Ovary (tissue), 7 donors: ENCODE measurements at regions not wholly inside any gene's neighbourhood (a gene's known extent, or its start where the extent isn't known, plus 50 kb on each side); places are given as distances from the start of the nearest gene placed in this dataset.

Experiments used
- DNase-seq, 5 donors: peaks; one replicate each; pipeline ENCODE4 v3.0.0-alpha.2; 2019 to 2020
- H3K27ac ChIP-seq, 2 donors: fragments of 200-600 bp; one replicate each; pipeline versions ENCODE4 v1.5.1 to v1.8.0; 2019 to 2022
- H3K27me3 ChIP-seq: fragments of 200-600 bp; one replicate; pipeline ENCODE4 v1.8.0; 2022
- H3K36me3 ChIP-seq: fragments of 200-600 bp; sonication (generic); one replicate; pipeline ENCODE4 v1.5.1; 2019
- H3K4me1 ChIP-seq: one replicate; pipeline ENCODE4 v1.8.1; 2013; ENCODE audit warnings: mild to moderate bottlenecking, moderate library complexity; ENCODE audit not compliant: insufficient read depth
- H3K4me3 ChIP-seq: fragments of 200-600 bp; sonication (generic); one replicate; pipeline ENCODE4 v1.5.1; 2017
- H3K9me3 ChIP-seq, 2 donors: fragments of 200-600 bp in 1 of 2; sonication (generic) in 1 of 2; one replicate each; pipeline versions ENCODE4 v1.5.1 to v1.8.1; 2013 to 2019; ENCODE audit warnings: mild to moderate bottlenecking in 1 of 2, moderate library complexity in 1 of 2
- CTCF ChIP-seq, 3 donors: fragments of 450-650 bp in 2 of 3; fragments of 200-600 bp in 1 of 3; IDR thresholded peaks; one replicate each; pipeline versions ENCODE4 v1.5.1 to v1.8.0; 2016 to 2022; ENCODE audit warnings: antibody characterized with exemption in 3 of 3, mild to moderate bottlenecking in 1 of 3
- EP300 ChIP-seq: sonication (generic); formaldehyde crosslinking; IDR thresholded peaks from one replicate; pipeline ENCODE4 v1.6.1; 2017; ENCODE audit warnings: antibody characterized with exemption
- POLR2A ChIP-seq: fragments of 450-650 bp; IDR thresholded peaks from one replicate; pipeline ENCODE4 v1.6.1; 2017; ENCODE audit warnings: antibody characterized with exemption, mild to moderate bottlenecking, moderate library complexity
- WGBS, 3 donors: extraction: QIAGEN DNeasy Blood & Tissue Kit in 1 of 3; methylation state at CpG; one replicate each; pipeline versions ENCODE4 v1.1.5 to v1.1.7; 2013 to 2017; 5-methylcytosine and 5-hydroxymethylcytosine counted together
- intact Hi-C, 4 donors: fragments of 100-400 bp; cut with DNase I; formaldehyde crosslinking; loops; one replicate each; pipeline versions ENCODE4 v1.11.0 to v1.15.1; 2022 to 2023
- donor health status: DM: no; HTN: no; CAD: no; lungs with moderate emphysema.
- donor health status: DM: no; HTN: no; CAD: no.
- donor health status: Bipolar disorder and iron deficiency.
- donor health status: DM: no; HTN: no; CAD: no.
- donor health status: DM: yes; HTN: yes; CAD: no.

GRCh38 chr6:148273962-148274752 lies 68.5 kb upstream of the SASH1 start:
- Histone ChIP-seq H3K27me3 (no peaks in the 10 kb centered on the region), H3K4me1 (peaks cover 2% of the 10 kb centered on the region), H3K36me3 (no peaks in the 10 kb centered on the region), H3K4me3 (no peak overlapping the region), H3K27ac (no peak overlapping the region), H3K9me3 (no peaks in the 10 kb centered on the region)
- no peak for DNase-seq
- intact Hi-C loops = no loop called here
- WGBS, 3 donors = 92 to 95% (median 94%) methylated on average over 5 of the region's 5 CpGs
- TF ChIP-seq POLR2A (no peak), EP300 (no peak), CTCF (IDR thresholded peaks at IDR 0.05) (no peak)

- H3K27ac ChIP-seq = no peak overlapping the region
- WGBS, 3 donors = 90 to 93% (median 92%) methylated on average over 2 of the region's 2 CpGs
Measured at GRCh38 chr6:148274809-148275208, 67.8 kb upstream of the SASH1 start.

GRCh38 chr6:148285205-148285604 lies 57.4 kb upstream of the SASH1 start:
- WGBS, 3 donors = 88 to 98% (median 95%) methylated on average over 2 of the region's 2 CpGs
- H3K4me1 ChIP-seq = no peaks in the 10 kb centered on the region
- intact Hi-C loops = no loop called here
- H3K36me3 ChIP-seq = no peaks in the 10 kb centered on the region
- TF ChIP-seq EP300 (no peak), CTCF (IDR thresholded peaks at IDR 0.05) (no peak), POLR2A (no peak)
- no peaks in the 10 kb centered on the region for H3K9me3 ChIP-seq
- H3K27me3 ChIP-seq = no peaks in the 10 kb centered on the region
- H3K4me3 ChIP-seq = no peak overlapping the region
- no peak overlapping the region for H3K27ac ChIP-seq
- no peak for DNase-seq

More at GRCh38 chr6:148274809-148275208, 67.8 kb upstream of the SASH1 start:
- no peaks in the 10 kb centered on the region for H3K9me3 ChIP-seq
- H3K27me3 ChIP-seq = no peaks in the 10 kb centered on the region
- H3K4me1 ChIP-seq = peaks cover 2% of the 10 kb centered on the region
- no peak for DNase-seq
- TF ChIP-seq POLR2A (no peak), EP300 (no peak), CTCF (IDR thresholded peaks at IDR 0.05) (no peak)
- no peak overlapping the region for H3K4me3 ChIP-seq
- intact Hi-C loops = no loop called here
- no peaks in the 10 kb centered on the region for H3K36me3 ChIP-seq

- no peaks in the 10 kb centered on the region for H3K9me3 ChIP-seq
- H3K36me3 ChIP-seq = no peaks in the 10 kb centered on the region
- no peak for TF ChIP-seq POLR2A
- no peak for TF ChIP-seq CTCF (IDR thresholded peaks at IDR 0.05)
- TF ChIP-seq EP300 = no peak
- intact Hi-C loops = no loop called here
- no peaks in the 10 kb centered on the region for H3K4me1 ChIP-seq
- H3K27me3 ChIP-seq = no peaks in the 10 kb centered on the region
- no peak overlapping the region for H3K27ac ChIP-seq
- DNase-seq = no peak
- no peak overlapping the region for H3K4me3 ChIP-seq
- 87 to 94% (median 91%) methylated on average over 5 of the region's 5 CpGs for WGBS, 3 donors
Measured at GRCh38 chr6:148286563-148286962, 56.1 kb upstream of the SASH1 start.
